NCI-H1092 treated with DMSO at 0.1 percent for 48 hours (cell line): ENCODE measurements at regions not wholly inside any gene's neighbourhood (a gene's known extent, or its start where the extent isn't known, plus 50 kb on each side); places are given as distances from the start of the nearest gene placed in this dataset.
A peak's percentile ranks its signal among the peaks of the same experiment; 100 is the strongest.
"Not testable (repeated sequence)": the region's sequence is repeated elsewhere in the genome, so short reads cannot be mapped to it uniquely, and the experiment has no call there.

ENCODE experiments used
- DNase-seq: peaks from one replicate; lab custom pipeline; 2025; lab: John Stamatoyannopoulos, UW

- no peak for DNase-seq
Measured at GRCh38 chr1:193412748-193413147, 226.3 kb upstream of the B3GALT2 start.

GRCh38 chr1:193411714-193412113, 225.3 kb upstream of the B3GALT2 start:
- no peak for DNase-seq

DNA sequence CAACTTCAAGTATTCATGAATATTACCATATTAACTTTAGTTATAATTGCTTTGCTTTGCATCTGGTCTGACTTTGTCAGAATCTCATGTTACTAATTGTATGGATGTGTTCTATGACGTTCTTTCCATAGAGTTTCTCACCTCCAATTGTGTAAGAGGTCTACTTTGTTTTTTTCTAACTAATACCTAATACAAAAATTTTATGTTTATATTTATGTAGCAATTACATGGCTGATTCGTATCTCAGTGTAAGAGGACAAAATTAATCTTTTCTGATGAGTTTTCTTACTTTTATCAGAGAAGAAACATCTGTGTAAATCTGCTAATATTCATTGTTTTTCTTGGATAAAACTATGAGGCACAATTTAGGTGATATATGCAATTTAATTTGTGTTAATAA, 224.8 kb upstream of the B3GALT2 start:
- DNase-seq, result no peak

DNA sequence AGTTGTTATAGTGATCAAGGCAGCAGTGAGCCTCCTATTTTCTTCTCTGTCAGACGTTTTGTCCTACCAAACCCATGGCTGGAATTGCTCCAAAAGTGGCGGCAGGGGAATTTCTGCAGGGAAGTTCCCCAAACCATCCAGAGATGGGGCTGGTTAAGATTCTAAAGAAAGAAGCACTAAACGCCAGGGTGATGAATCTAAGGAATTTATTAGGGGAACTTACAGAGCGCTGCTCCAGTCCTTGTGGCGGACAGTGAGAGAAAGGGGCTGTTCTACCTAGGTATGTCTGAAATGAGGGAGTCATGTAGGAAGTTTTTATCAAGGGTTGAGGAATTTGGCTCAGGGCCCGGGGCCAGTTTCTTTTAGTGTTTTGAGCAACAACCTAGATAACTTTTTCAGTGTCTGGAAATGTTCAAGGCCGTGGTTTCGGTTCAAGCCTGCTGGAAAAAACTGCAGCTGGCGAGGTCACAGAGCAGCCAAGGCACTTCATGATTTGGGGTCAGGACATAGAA, 222.4 kb upstream of the B3GALT2 start:
- no peak for DNase-seq

GRCh38 chr1:193406901-193407300, 220.5 kb upstream of the B3GALT2 start:
- peak; percentile 46 for DNase-seq

GRCh38 chr1:193404236-193404635, 217.8 kb upstream of the B3GALT2 start:
- DNase-seq, result no peak

GRCh38 chr1:193402977-193403376, 216.6 kb upstream of the B3GALT2 start:
- no peak for DNase-seq

DNA sequence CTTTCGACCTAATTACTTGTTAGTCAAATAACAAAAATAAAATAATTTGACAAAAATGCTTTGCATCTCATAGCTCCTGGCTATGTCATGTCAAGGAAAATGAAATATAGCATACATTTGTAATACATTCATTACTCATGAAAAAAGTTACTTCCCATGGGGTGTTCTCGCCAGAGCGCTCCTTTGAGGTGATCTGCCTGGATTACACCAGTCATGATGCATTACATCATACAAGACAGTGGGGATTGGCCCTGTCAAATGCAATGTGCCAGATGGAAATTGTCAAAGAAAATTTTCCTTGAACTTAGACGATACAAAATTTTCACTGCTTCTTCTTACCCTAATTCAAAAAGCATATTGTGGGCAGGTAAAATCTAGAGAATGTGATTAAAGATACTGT, 215.6 kb upstream of the B3GALT2 start:
- no peak for DNase-seq

GRCh38 chr1:193394336-193394735, 207.9 kb upstream of the B3GALT2 start:
- DNase-seq, result no peak

DNA sequence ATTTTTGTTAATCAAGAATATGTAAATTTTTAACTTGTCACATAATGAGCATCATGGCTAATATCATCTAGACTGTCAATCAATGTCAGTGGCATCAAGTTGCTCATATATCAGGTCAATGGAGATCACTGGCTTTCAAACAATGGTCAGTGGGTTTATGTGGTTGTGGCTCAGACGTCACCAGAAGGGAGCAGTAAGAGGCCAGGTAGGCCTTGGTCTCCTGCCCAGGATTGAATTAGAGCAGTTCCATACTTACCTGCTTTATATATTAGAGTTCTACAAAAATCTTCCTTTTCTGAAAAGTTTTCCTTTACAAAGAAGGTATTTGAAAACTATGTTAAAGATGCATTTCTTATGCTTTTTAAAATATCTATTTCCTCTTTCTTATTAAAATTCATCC, 206.3 kb upstream of the B3GALT2 start:
- no peak for DNase-seq

DNA sequence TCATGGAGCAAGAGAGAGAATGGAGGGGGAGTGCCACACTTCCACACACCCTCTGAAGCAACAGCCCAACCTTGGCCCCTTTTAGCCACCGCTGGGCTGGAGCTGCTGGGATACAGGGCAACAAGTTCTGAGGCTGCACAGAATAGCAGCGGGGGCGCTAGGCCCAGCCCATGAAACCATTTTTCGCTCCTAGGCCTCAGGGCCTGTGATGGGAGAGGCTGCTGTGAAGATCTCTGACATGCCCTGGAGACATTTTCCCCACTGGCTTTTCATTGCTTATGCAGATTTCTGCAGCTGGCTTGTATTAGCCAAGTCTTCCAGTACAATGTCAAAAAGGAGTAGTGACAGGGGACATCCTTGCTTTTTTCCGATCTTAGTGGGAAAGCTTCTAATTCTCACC, 202.3 kb upstream of the B3GALT2 start:
- no peak for DNase-seq

DNA sequence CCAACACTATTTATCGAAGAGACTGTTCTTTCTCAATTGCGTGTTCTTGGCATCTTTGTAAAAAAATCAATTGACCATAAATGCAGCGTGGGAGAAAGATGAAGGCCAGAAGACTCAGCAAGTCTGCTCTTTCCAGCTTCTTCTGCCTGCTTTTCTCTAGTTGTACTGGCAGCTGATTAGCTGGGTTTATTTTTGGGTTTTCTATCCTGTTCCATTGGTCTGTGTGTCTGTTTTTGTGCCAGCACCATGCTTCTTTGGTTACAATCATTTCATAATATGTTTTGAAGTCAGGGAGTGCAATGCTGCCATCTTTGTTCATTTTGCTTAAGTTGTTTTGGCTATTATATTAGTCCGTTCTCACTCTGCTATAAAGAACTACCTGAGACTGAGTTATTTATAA, 201.8 kb upstream of the B3GALT2 start:
- no peak for DNase-seq

GRCh38 chr1:193387406-193387805, 201.0 kb upstream of the B3GALT2 start:
- DNase-seq, result no peak

DNA sequence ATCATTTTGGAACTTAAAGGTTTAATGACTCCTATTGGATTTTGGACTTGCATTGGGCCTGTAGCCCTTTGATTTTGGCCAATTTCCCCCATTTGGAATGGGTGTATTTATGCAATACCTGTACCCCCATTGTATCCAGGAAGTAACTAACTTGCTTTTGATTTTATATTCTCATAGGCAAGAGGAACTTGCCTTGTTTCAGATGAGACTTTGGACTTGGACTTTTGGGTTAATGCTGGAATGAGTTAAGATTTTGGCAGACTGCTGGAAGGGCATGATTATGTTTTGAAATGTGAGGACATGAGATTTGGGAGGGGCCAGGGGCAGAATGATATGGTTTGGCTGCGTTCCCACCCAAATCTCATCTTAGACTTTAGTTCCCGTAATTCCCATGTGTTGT, 192.0 kb upstream of the B3GALT2 start:
- DNase-seq, result not testable (repeated sequence)

- no peak for DNase-seq
Measured at GRCh38 chr1:193377472-193377871, 191.1 kb upstream of the B3GALT2 start.

DNA sequence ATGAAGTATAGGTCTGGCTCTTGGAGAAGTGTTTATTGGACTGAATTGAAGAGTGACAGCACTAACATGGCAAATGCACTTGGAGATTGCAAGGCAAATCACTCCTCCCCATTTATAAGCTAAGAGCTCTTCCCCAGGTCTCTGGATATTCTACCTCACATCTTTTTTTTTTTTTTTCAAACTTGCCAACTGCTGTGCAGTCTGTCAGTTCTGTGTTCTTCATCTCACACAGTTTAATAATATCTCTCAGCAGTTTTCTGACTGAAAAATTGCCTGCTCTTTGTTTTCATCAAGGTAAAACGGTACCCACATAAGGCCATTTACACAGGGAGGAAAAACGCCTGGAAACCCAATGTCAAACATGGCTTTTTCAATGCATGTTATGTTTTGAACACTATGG, 186.1 kb upstream of the B3GALT2 start:
- no peak for DNase-seq

DNA sequence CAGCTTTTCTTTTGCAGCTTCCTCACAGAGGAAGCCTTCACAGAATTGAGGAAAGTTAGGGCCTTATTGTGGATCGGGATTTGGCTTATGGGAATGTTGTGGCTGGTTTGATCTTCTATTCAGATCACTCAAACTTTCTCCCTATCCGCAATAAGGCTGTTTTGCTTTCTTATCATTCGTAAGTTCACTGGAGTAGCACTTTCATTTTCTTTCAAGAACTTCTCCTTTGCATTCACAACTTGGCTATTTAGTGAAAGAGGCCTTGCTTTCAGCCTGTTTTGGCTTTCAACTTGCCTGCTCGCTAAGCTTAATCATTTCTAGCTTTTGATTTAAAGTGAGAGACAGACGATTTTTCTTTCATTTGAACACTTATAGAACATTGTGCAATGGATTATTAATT, 181.9 kb upstream of the B3GALT2 start:
- DNase-seq, result no peak

GRCh38 chr1:193367863-193368262, 181.4 kb upstream of the B3GALT2 start:
- no peak for DNase-seq

DNA sequence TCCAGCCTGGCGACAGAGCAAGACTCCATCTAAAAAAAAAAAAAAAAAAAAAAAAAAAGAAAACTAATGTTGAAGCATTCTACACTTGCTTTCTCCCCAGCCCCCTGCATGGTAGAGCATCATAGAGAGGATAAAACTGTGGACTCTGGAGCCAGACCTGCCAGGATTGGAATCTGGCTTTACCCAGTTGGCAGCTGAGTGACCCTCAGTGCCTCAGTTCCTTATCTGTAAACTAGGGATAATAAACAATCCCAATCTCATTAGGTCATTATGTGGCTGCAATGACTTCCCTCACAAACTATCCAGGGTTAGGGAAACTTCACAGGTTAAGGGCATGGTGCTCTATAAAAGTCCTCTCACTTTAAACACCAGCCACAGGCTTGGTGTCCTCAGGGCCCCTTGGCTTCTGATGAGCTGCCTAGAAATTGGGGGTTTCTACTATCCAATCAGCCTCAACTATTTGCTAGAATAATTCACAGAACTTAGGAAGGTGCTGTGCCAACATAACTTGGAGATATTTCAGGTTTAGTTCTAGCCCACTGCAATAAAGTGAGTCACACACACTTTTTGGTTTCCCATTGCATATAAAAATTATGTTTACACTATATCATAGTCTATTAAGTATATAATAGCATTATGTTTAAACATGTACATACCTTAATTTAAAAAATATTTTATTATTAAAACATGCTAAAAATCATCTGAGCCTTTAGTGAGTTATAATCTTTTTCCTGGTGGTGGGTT, 180.5 kb upstream of the B3GALT2 start:
- DNase-seq, result no peak

GRCh38 chr1:193365966-193366365, 179.6 kb upstream of the B3GALT2 start:
- DNase-seq, result no peak

DNA sequence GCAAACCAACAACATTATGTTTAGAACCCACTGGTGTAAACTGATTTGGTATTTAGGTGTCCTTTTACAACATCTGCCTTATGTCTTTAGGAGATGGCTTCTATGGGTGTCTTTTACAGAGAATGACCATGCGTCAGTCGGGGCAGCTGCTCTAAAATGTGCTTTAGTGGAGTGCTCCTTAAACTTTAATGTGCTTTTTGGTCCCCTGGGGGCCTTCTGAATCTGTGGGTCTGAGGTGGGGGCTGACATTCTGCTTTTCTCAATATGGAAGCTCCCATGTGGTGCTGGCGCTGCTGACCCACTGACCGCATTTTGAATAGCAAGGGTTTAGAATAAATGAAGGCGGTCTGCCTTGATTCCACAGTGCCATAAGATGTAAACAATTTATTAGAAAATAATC, 173.2 kb upstream of the B3GALT2 start:
- DNase-seq, result no peak

- no peak for DNase-seq
Measured at GRCh38 chr1:193358419-193358818, 172.0 kb upstream of the B3GALT2 start.

DNA sequence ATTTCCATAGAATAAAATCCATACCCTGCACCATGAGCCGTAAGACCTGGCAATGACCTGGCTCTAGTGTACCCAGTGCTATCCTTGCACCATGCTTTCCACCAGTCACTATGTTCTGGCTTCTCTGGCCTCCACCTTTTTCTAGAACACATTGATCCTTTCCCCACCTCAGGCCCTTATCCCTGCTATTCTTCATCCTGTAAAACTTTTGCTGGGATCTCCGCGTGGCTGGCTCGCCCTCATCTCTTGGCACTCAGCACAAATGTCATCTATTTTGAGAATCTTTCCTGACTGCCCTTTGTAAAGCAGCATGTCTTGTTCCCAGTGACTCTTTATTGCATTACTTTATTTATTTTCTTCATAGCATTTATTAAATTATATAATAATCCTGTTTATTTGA, 169.8 kb upstream of the B3GALT2 start:
- DNase-seq, result no peak

- no peak for DNase-seq
Measured at GRCh38 chr1:193355626-193356025, 169.2 kb upstream of the B3GALT2 start.
